GM10266 (cell line): ENCODE measurements at regions not wholly inside any gene's neighbourhood (a gene's known extent, or its start where the extent isn't known, plus 50 kb on each side); places are given as distances from the start of the nearest gene placed in this dataset.
"Not testable (repeated sequence)": the region's sequence is repeated elsewhere in the genome, so short reads cannot be mapped to it uniquely, and the experiment has no call there.

Experiments used
- DNase-seq: peaks from one replicate; pipeline ENCODE4 v3.0.0; 2012; ENCODE audit errors: extremely low spot score
- TF ChIP-seq, protein P1 (sequence below): IDR thresholded peaks from 2 replicates; pipeline ENCODE4 v1.5.1; 2012; ENCODE audit warnings: mild to moderate bottlenecking, low read depth; ENCODE audit not compliant: control insufficient read depth, insufficient read depth; ENCODE audit errors: missing control alignments

GRCh38 chrX:112457788-112458187 lies 221.9 kb downstream of the LHFPL1 start:
- TF ChIP-seq, protein P1, sequence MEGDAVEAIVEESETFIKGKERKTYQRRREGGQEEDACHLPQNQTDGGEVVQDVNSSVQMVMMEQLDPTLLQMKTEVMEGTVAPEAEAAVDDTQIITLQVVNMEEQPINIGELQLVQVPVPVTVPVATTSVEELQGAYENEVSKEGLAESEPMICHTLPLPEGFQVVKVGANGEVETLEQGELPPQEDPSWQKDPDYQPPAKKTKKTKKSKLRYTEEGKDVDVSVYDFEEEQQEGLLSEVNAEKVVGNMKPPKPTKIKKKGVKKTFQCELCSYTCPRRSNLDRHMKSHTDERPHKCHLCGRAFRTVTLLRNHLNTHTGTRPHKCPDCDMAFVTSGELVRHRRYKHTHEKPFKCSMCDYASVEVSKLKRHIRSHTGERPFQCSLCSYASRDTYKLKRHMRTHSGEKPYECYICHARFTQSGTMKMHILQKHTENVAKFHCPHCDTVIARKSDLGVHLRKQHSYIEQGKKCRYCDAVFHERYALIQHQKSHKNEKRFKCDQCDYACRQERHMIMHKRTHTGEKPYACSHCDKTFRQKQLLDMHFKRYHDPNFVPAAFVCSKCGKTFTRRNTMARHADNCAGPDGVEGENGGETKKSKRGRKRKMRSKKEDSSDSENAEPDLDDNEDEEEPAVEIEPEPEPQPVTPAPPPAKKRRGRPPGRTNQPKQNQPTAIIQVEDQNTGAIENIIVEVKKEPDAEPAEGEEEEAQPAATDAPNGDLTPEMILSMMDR, result no peak
- DNase-seq, result no peak

DNA sequence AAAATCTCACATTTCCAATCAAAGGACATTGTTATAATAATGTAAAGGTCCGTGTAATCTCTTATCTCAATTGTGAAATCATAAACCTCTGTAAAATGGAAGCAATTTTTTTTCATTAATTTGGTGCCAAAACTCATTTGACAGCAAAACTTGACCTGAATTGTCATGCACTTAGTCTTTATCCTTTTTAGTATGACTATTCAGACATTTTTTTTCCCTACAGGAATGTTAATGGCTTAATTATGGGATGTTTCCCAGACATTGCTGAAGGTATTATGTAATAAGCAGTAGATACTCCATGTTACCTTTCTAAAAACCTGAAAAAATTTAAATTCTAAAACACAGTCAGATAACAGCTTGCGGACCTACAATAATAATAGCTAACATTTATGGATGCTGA lies 228.9 kb downstream of the LHFPL1 start:
- TF ChIP-seq, protein P1, result no peak
- no peak for DNase-seq

DNA sequence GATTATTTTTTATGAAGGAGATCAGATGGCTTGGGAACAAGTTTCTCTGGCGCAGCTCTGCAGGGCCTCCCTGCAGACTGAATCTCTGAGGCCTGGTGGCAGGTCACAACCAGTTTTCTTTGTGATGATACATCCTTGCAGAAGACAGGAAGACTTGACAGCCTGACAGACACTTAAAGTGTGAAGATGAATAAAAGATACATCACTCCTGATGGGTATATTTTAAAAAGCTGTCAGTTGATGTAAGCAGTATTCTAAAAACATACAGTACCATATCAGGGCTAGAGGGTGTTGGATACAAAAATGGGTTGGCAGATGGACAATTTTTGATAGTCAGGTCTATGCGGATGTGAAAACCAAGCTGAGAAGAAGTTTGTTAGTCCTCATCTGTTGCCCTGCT lies 239.5 kb downstream of the LHFPL1 start:
- TF ChIP-seq, protein P1, result no peak
- DNase-seq, result no peak

GRCh38 chrX:112424166-112424565 lies 255.6 kb downstream of the LHFPL1 start:
- no peak for DNase-seq
- TF ChIP-seq, protein P1, result no peak

DNA sequence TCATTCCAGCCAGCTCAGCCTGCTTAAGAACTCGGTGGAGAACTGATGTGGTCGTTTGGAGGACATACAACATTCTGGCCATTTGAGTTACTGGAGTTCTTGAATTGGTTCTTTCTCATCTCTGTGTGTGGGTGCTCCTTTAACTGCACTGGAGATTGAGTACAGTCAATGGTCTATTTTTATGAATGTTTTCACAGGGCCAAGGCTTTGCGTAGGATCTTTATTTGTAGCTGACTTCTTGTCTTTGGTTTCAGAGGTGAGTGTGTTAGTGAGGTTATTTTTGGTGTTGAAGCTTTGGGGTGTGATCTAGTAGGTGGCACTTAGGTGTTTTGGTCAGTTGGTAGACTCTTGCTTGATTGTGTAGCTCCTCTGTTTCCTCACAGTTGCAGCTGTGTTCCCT lies 288.4 kb downstream of the LHFPL1 start:
- TF ChIP-seq, protein P1, result no peak
- no peak for DNase-seq

DNA sequence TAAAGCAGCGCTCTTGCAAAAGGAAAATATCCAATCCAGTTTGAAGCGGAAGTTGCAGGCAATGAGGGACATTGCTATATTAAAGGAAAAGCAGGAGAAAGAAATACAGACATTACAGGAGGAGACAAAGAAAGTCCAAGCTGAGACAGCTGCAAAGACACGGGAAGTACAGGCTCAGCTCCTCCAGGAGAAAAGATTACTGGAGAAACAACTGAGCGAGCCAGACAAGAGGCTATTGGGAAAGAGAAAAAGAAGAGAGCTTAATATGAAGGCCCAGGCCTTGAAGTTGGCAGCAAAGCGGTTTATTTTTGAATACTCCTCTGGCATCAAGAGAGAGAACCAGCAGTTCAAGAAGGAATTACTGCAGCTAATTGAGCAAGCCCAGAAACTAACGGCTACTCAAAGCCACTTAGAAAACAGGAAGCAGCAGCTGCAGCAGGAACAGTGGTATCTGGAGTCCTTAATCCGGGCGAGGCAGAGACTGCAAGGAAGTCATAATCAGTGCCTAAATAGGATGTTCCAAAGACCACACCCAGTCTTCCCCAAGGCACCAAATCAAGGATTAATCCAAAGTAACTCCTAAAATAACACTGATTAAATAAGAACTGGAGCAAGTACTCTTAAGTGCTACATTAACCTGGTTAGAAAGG lies 298.0 kb downstream of the LHFPL1 start:
- not testable (repeated sequence) for DNase-seq

DNA sequence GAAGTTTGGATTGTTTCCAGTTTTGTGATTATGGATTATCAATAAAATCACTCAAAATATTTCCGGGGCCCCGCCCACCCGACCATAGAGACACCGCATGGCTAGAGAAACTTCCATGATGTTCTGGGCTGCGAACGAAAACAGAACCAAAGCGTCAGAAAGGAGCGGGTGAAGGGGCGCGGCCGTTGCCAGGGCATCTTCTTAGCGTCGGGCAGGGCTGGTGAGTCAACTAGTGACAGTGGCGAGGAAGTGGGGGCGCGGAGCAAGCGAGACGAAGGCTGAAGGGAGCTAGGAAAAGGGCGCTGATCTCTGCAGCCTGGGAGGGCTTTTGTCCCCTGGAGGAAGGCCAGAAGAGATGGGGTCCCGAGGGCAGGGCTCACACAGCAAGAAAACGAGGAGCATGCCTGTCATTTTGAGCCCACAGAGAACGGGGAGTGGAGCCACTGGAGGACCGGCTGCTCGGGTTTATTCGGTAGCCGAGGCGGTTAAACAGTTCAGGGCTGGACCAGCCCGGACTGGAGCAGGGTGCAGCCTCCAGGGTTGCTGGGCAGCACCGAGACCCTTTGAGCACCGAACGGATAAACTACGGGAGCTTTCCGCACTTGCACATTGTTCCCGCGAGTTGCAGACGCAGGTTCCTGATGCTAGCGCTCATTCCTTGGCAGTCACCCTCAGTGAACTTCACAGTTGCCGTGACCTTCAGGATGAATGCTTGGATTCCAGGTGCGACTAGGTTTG lies 298.1 kb upstream of the TRPC5 start:
- DNase-seq, result no peak
- TF ChIP-seq, protein P1, result no peak
